ENCODE measurements at regions not wholly inside any gene's neighbourhood (a gene's known extent, or its start where the extent isn't known, plus 50 kb on each side); places are given as distances from the start of the nearest gene placed in this dataset.
"Not testable (repeated sequence)": the region's sequence is repeated elsewhere in the genome, so short reads cannot be mapped to it uniquely, and the experiment has no call there.

GRCh38 chr22:11066458-11067285, 4461.3 kb upstream of the OR11H1 start:
- TF ChIP-seq CTCF (IDR thresholded peaks at IDR 0.05) = no peak
- DNase-seq (ENCODE audit: low spot score) (no peak), ATAC-seq (ENCODE audit: low FRiP score) (peak; percentile 66)

GRCh38 chr22:11067286-11067871, 4460.6 kb upstream of the OR11H1 start:
- ATAC-seq (ENCODE audit: low FRiP score) = peak; percentile 37
- DNase-seq (ENCODE audit: low spot score) = not testable (repeated sequence)

GRCh38 chr22:11067937-11068336, 4460.1 kb upstream of the OR11H1 start:
- not testable (repeated sequence) for DNase-seq (ENCODE audit: low spot score); ATAC-seq (ENCODE audit: low FRiP score)

GRCh38 chr22:11068406-11068805, 4459.6 kb upstream of the OR11H1 start:
- DNase-seq (ENCODE audit: low spot score); ATAC-seq (ENCODE audit: low FRiP score): not testable (repeated sequence)
